GM21423 (cell line): ENCODE measurements at regions not wholly inside any gene's neighbourhood (a gene's known extent, or its start where the extent isn't known, plus 50 kb on each side); places are given as distances from the start of the nearest gene placed in this dataset.

Source experiments
- ATAC-seq: cut with Tn5 transposase; IDR thresholded peaks from one replicate; pipeline ENCODE4 v1.9.1; 2021; ENCODE audit warnings: mild to moderate bottlenecking, moderate library complexity; ENCODE audit not compliant: unreplicated experiment

GRCh38 chr2:21281384-21281783 lies 157.6 kb downstream of the TDRD15 start:
- no peak for ATAC-seq

DNA sequence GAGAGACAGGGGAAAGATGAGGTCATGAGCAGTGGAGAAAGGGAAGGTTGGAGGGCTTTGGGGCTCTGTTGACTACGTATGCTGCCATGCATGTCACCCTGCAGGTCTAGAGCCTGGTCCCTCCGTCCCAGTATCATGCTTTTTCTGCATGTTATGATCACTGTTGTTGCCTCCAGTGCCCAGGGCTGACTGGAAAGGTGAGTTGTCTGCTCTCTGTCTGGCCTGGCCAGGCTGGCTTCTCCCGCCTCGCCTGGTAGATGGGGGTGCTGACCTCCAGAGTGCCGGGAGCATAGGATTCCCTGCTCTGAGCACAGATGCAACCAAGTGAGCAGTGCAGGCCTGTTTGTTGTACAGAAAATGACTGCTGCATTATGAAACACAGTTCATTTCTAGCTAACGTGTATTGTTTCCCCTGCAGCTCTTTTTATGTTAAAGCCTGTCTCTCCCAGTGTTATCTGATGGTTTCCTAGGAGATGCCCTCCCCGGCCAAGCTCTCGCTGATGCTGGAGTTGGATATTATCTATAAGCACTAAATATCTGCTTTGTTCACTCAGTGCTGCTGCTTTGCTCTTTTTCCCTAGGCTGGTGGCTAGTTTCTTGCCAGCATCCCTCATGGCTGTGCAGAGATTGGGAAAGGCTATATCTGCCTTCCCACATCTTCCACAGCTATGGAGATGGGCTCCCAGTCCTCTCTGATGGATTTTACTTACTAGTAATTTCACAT lies 158.2 kb downstream of the TDRD15 start:
- ATAC-seq = no peak

DNA sequence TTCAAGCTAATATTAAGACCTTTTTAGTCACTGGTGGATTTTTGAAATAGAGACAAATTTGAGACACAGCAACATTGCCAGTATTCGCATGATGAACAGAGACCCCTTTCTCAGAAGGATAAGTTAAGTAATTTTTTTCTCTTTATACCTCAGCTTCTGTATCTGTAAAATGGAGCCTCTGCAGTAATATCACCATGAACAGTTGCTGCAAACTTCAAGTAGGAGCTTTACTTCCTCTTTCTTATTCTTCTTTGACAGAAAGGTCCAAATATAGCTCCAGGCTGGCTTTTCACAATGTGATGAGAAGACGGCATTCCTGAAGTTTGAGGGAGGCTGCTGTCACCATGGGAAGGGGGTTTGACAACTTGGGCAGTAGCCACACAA lies 158.7 kb downstream of the TDRD15 start:
- no peak for ATAC-seq

DNA sequence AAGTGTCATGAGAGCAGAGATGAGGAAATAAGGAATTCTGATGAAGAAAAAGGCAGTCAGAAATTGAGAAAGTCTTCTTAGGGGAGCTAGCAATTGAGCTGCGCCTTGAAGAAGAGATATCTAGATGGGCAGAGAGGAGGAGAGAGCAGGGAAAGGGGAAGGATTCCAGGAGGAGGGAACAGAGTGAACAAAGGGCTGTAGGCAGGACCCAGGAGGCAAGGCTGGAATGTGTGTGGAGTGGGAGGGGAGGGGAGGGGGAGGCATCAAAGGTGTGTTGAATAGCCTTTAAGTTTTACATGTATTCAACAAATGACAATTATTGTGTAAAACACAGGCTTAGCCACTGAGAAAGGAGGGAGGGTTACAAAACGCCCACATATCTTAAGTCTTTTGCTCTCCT lies 164.5 kb downstream of the TDRD15 start:
- no peak for ATAC-seq

GRCh38 chr2:21288739-21289520 lies 165.2 kb downstream of the TDRD15 start:
- ATAC-seq = no peak

DNA sequence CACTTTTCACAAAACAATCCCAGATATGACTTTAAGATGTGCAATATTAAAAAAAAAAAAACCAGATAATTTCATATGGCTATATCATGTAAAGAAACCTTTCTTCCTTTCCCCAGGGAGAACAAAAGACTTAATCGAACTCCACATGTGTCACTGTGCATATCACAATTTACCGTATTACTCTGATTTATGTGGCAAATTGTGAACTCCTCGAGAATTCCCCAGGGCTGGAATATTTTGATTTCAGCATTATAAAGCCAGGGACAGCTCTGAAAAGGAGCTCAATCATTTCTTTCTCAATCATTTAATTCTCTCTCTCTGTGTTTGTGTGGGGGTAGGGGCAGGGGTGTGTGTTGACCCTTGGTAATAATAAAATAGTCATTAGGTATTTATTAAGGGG lies 165.8 kb downstream of the TDRD15 start:
- ATAC-seq = no peak

DNA sequence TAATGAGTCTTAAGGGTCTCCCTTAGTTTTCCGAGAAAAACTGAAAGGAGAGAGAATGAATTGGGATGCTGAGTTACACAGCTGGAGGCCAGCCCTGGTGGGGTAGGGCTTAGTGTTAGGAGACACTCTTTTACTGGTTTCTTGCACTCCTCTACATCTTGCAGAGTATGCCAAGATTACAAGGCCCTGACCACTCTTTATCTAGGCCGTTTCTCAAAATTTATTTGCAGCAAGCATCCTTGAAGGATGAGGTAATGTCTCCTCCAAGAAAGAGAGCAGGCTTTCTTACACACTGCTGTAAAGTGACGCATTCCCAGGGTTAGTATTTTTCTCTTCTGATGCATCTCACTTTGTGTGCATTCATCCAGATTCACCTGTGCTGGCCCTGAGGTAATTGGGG lies 166.2 kb downstream of the TDRD15 start:
- no peak for ATAC-seq

DNA sequence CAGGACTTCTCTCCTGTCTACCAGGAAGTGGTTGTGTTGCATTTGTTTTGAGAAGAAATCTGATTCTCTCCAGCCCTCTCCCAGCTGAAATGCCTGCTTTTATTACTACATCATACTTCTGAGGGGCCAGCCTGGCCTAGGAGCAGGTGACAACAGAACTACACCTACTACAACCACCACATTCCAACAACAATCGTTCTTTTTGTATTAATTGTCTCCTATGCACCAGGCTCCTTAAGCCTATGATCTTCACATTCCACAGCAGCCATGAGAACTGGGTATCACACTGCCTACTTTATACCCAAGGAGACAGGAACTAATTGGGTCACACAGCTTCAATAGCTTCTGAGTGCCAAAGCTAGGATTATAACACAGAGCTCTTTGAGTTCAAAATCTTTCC lies 167.7 kb downstream of the TDRD15 start:
- no peak for ATAC-seq

DNA sequence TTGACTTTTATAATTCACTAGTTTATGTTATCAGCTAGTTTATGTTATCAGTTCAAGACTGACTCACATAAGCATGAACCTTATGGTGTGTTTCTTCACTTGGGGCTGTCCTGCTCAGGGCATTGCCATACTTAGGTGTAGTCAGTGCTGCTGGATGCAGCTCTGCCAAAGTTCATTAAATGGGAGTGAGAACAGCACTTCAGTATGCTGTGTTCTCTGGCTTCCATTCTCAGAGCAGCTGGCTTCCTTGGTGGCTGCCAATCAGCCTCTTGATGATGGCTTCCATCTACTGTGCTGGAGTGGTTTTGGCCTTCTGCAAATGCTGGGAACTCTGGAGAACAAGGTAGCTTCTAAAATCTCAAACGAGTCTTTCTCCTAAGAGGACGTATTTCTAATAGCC lies 170.7 kb downstream of the TDRD15 start:
- ATAC-seq = no peak

- no peak for ATAC-seq
Measured at GRCh38 chr2:21299411-21299810, 175.6 kb downstream of the TDRD15 start.

DNA sequence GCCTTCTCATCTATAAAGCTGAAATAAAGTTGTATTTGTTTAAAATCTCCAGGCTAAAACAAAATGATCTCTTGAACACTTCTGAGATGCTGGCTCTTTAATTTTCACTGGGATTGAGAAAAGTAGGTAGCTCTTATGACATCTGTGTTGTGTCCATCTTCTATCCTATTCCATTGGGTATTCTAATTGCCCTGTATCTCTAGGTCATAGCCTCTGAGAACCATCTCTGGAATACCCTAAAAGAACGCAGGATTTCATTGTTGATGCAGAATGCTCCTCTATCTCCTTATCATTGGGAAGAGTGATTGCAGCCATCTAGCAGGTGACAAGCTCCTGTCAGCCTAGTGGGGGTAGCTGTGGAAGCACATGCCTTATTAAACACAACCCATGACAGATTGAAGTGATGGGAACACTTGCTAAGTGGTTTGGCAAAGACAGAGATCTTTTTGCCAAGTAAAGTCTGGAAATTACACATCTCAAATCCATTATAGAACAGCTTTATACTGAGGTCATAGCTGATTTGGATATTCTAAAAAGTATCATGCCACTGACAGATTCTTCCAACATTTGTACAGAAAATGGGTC lies 178.2 kb downstream of the TDRD15 start:
- no peak for ATAC-seq

GRCh38 chr2:21303876-21304275 lies 180.1 kb downstream of the TDRD15 start:
- no peak for ATAC-seq

- no peak for ATAC-seq
Measured at GRCh38 chr2:21305581-21305980, 181.8 kb downstream of the TDRD15 start.

DNA sequence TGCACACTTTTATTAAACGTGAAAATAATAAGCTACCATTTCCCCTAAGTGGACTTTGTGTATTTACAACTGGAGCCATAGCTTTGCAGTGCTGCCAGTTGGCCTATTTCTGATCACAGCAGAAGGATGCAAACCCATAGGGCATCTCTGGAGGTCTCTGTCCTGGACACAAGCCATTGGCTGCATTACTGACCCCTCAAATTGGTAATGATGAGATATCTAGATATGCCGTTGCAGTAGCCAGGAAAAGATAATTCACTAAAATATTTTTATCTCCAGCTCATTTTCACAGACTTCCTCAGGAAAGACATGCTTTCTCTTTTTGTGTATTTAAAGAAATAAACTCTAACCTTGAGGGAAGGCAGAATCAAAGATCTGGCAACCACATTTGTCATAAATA lies 182.5 kb downstream of the TDRD15 start:
- no peak for ATAC-seq

GRCh38 chr2:21307037-21307436 lies 183.3 kb downstream of the TDRD15 start:
- no peak for ATAC-seq

DNA sequence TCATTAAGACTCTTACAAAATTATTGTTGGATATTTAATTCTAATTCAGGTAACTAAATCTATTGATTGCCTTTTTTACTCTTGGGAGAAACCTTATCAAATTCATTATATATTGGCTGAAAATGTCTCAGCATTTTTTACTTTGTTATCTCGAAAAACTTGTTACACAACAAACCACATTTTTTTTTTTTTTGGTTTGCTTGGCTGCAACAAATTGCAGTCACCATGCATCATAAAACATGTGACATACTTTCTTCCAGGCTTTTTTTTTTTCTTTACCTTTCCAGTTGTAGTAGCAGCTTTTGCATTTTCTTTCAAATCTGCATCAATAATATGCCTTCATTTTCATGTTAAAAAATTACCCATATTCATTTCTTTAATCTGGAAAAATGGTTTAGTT lies 186.7 kb downstream of the TDRD15 start:
- ATAC-seq = no peak

DNA sequence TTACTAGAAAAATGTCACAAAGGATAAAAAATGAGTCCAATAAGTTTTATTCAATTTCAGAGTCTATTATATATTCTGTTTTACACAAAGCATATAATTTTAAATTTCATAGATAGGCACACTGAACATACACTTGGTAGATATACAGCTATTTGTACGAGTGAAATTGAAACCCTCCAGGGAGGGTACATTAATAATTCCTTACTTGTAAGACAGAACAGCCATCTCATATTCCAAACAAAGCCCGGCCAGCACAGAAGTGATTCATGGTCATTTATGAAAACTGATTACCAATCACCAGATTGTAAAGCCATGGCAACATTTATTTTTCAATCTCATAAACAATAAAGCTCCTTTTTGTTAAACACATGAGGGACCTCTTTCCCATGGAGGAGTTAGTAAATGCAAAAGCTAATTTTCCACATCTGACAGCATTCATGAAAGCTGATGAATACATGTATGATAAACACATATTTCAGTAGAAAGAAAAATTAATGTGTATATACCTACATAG lies 190.6 kb downstream of the TDRD15 start:
- ATAC-seq = no peak

DNA sequence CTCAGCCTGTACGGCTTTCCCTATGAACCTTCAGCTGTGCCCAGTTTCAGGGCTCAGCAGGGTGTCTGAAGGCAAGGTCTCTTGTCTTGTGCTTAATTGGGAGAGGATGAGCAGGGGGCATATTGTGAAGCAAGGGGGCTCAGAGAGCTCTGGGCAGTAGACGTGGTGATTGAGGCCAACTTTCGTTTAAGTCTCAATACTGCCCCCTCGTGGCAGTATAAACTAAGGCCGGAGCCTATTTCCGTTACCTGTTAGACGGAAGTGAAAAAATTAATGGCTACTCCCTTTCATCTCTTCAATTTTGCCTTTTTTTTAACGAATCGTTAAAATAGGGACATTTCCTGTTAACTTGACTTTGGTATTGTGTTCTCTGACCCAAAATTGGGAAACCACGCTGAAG lies 193.4 kb downstream of the TDRD15 start:
- peak; percentile 62 for ATAC-seq

DNA sequence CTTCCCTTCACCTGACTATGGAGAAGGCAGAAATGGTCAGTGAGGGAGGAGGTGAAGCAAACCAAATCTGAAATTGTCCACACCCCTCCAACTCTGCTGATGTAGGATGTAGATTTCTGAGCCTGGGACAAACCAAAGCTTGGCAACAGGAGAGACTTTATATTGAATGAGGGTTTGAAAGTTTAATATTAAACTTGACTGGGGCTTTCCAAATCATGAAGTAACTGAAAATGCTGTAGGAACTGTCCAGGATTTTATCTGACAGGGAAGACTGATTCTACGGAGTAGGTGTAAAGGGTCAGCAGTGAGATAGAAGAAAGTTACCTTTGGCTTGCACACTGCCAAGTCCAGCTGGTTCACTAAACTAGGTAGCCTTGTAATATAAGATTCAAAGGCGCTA lies 194.5 kb downstream of the TDRD15 start:
- ATAC-seq = no peak

DNA sequence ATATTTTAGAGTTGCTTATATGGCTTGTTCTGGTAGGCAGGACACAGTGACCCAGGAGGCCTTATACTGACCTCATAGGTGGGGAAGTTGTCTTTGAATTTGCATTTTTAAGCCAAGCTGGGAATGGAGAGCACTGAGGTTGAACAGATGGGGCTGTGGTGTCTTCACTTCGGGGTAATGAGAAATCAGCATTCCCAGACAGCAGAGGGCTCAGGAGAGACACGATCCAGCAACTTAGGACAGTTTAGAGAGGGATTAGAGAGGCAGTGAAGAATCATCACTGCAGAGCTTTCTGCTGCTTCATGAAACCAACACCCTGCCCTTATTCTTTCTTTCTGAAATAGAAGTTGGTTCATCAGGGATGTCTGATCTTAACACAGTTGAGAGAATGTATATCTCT lies 202.4 kb downstream of the TDRD15 start:
- no peak for ATAC-seq

- ATAC-seq = no peak
Measured at GRCh38 chr2:21328177-21328576, 204.4 kb downstream of the TDRD15 start.

- no peak for ATAC-seq
Measured at GRCh38 chr2:21330786-21331391, 207.1 kb downstream of the TDRD15 start.
